ENCODE measurements at regions not wholly inside any gene's neighbourhood (a gene's known extent, or its start where the extent isn't known, plus 50 kb on each side); places are given as distances from the start of the nearest gene placed in this dataset.

GRCh38 chr4:176540814-176541213, 221.0 kb downstream of the SPCS3 start:
- in situ Hi-C loops (cut with HindIII; ENCODE audit: low pct_unique_long_range_greater_than_20kb, low sequenced_read_pairs): no loop called here
- DNase-seq (ENCODE audit: low read depth, low spot score): no peak

GRCh38 chr4:176545872-176546271, 226.1 kb downstream of the SPCS3 start:
- in situ Hi-C loops (cut with HindIII; ENCODE audit: low pct_unique_long_range_greater_than_20kb, low sequenced_read_pairs): no loop called here
- DNase-seq (ENCODE audit: low read depth, low spot score): no peak

- no peak for DNase-seq (ENCODE audit: low read depth, low spot score)
- in situ Hi-C loops (cut with HindIII; ENCODE audit: low pct_unique_long_range_greater_than_20kb, low sequenced_read_pairs): no loop called here
Observed at GRCh38 chr4:176546975-176547374, 227.2 kb downstream of the SPCS3 start.

- in situ Hi-C loops (cut with HindIII; ENCODE audit: low pct_unique_long_range_greater_than_20kb, low sequenced_read_pairs): no loop called here
- DNase-seq (ENCODE audit: low read depth, low spot score): no peak
Observed at GRCh38 chr4:176548571-176548970, 228.8 kb downstream of the SPCS3 start.

- no peak for DNase-seq (ENCODE audit: low read depth, low spot score)
- in situ Hi-C loops (cut with HindIII; ENCODE audit: low pct_unique_long_range_greater_than_20kb, low sequenced_read_pairs): no loop called here
Observed at GRCh38 chr4:176549161-176549865, 229.5 kb downstream of the SPCS3 start.

- in situ Hi-C loops (cut with HindIII; ENCODE audit: low pct_unique_long_range_greater_than_20kb, low sequenced_read_pairs): no loop called here
- no peak for DNase-seq (ENCODE audit: low read depth, low spot score)
Observed at GRCh38 chr4:176558661-176559060, 234.1 kb downstream of the VEGFC start.

- DNase-seq (ENCODE audit: low read depth, low spot score): no peak
- in situ Hi-C loops (cut with HindIII; ENCODE audit: low pct_unique_long_range_greater_than_20kb, low sequenced_read_pairs): no loop called here
Observed at GRCh38 chr4:176561368-176561767, 231.4 kb downstream of the VEGFC start.

- in situ Hi-C loops (cut with HindIII; ENCODE audit: low pct_unique_long_range_greater_than_20kb, low sequenced_read_pairs): no loop called here
- peak; percentile 85 for DNase-seq (ENCODE audit: low read depth, low spot score)
Observed at GRCh38 chr4:176563591-176563990, 229.1 kb downstream of the VEGFC start.

GRCh38 chr4:176565049-176565448, 227.7 kb downstream of the VEGFC start:
- peak; percentile 10 for DNase-seq (ENCODE audit: low read depth, low spot score)
- in situ Hi-C loops (cut with HindIII; ENCODE audit: low pct_unique_long_range_greater_than_20kb, low sequenced_read_pairs): no loop called here

GRCh38 chr4:176566769-176567168, 226.0 kb downstream of the VEGFC start:
- DNase-seq (ENCODE audit: low read depth, low spot score): peak; percentile 11
- in situ Hi-C loops (cut with HindIII; ENCODE audit: low pct_unique_long_range_greater_than_20kb, low sequenced_read_pairs): no loop called here

GRCh38 chr4:176568238-176568637, 224.5 kb downstream of the VEGFC start:
- DNase-seq (ENCODE audit: low read depth, low spot score): no peak
- in situ Hi-C loops (cut with HindIII; ENCODE audit: low pct_unique_long_range_greater_than_20kb, low sequenced_read_pairs): no loop called here

GRCh38 chr4:176569301-176569700, 223.4 kb downstream of the VEGFC start:
- peak; percentile 30 for DNase-seq (ENCODE audit: low read depth, low spot score)
- in situ Hi-C loops (cut with HindIII; ENCODE audit: low pct_unique_long_range_greater_than_20kb, low sequenced_read_pairs): no loop called here

GRCh38 chr4:176571206-176571605, 221.5 kb downstream of the VEGFC start:
- DNase-seq (ENCODE audit: low read depth, low spot score): no peak
- in situ Hi-C loops (cut with HindIII; ENCODE audit: low pct_unique_long_range_greater_than_20kb, low sequenced_read_pairs): no loop called here

- no peak for DNase-seq (ENCODE audit: low read depth, low spot score)
- in situ Hi-C loops (cut with HindIII; ENCODE audit: low pct_unique_long_range_greater_than_20kb, low sequenced_read_pairs): no loop called here
Observed at GRCh38 chr4:176575141-176575730, 217.5 kb downstream of the VEGFC start.

- in situ Hi-C loops (cut with HindIII; ENCODE audit: low pct_unique_long_range_greater_than_20kb, low sequenced_read_pairs): no loop called here
- no peak for DNase-seq (ENCODE audit: low read depth, low spot score)
Observed at GRCh38 chr4:176579226-176579625, 213.5 kb downstream of the VEGFC start.

- in situ Hi-C loops (cut with HindIII; ENCODE audit: low pct_unique_long_range_greater_than_20kb, low sequenced_read_pairs): no loop called here
- DNase-seq (ENCODE audit: low read depth, low spot score): no peak
Observed at GRCh38 chr4:176583278-176583677, 209.4 kb downstream of the VEGFC start.

- no peak for DNase-seq (ENCODE audit: low read depth, low spot score)
- in situ Hi-C loops (cut with HindIII; ENCODE audit: low pct_unique_long_range_greater_than_20kb, low sequenced_read_pairs): no loop called here
Observed at GRCh38 chr4:176584031-176584606, 208.6 kb downstream of the VEGFC start.

GRCh38 chr4:176587920-176588319, 204.8 kb downstream of the VEGFC start:
- in situ Hi-C loops (cut with HindIII; ENCODE audit: low pct_unique_long_range_greater_than_20kb, low sequenced_read_pairs): no loop called here
- DNase-seq (ENCODE audit: low read depth, low spot score): no peak

- in situ Hi-C loops (cut with HindIII; ENCODE audit: low pct_unique_long_range_greater_than_20kb, low sequenced_read_pairs): no loop called here
- DNase-seq (ENCODE audit: low read depth, low spot score): no peak
Observed at GRCh38 chr4:176588436-176588835, 204.3 kb downstream of the VEGFC start.
